ENCODE measurements at regions not wholly inside any gene's neighbourhood (a gene's known extent, or its start where the extent isn't known, plus 50 kb on each side); places are given as distances from the start of the nearest gene placed in this dataset.

- no peak for TF ChIP-seq POLR2A (IDR thresholded peaks at IDR 0.05)
- TF ChIP-seq, protein P1, sequence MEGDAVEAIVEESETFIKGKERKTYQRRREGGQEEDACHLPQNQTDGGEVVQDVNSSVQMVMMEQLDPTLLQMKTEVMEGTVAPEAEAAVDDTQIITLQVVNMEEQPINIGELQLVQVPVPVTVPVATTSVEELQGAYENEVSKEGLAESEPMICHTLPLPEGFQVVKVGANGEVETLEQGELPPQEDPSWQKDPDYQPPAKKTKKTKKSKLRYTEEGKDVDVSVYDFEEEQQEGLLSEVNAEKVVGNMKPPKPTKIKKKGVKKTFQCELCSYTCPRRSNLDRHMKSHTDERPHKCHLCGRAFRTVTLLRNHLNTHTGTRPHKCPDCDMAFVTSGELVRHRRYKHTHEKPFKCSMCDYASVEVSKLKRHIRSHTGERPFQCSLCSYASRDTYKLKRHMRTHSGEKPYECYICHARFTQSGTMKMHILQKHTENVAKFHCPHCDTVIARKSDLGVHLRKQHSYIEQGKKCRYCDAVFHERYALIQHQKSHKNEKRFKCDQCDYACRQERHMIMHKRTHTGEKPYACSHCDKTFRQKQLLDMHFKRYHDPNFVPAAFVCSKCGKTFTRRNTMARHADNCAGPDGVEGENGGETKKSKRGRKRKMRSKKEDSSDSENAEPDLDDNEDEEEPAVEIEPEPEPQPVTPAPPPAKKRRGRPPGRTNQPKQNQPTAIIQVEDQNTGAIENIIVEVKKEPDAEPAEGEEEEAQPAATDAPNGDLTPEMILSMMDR (IDR thresholded peaks at IDR 0.05), result no peak
These were observed 596.2 kb downstream of the BUD13 start for GRCh38 chr11:116176484-116177005.

Measured in esophagus squamous epithelium (tissue), 4 donors.